B cell (primary cell): ENCODE measurements at regions not wholly inside any gene's neighbourhood (a gene's known extent, or its start where the extent isn't known, plus 50 kb on each side); places are given as distances from the start of the nearest gene placed in this dataset.

ENCODE experiments used
- CTCF ChIP-seq: fragments of 200-600 bp; IDR thresholded peaks from one replicate; pipeline ENCODE4 v1.8.0; 2022; ENCODE audit warnings: antibody characterized with exemption, mild to moderate bottlenecking
- EZH2 ChIP-seq: IDR thresholded peaks from 2 replicates; pipeline ENCODE4 v1.6.1; 2012; ENCODE audit warnings: borderline replicate concordance, low read depth, mild to moderate bottlenecking, moderate library complexity, low read length; ENCODE audit not compliant: insufficient read depth, poor library complexity, severe bottlenecking

- no peak for TF ChIP-seq CTCF
- no peak for TF ChIP-seq EZH2
These were observed 270.9 kb upstream of the SYT10 start for GRCh38 chr12:33710548-33710947.
